ENCODE measurements at regions not wholly inside any gene's neighbourhood (a gene's known extent, or its start where the extent isn't known, plus 50 kb on each side); places are given as distances from the start of the nearest gene placed in this dataset.

DNA sequence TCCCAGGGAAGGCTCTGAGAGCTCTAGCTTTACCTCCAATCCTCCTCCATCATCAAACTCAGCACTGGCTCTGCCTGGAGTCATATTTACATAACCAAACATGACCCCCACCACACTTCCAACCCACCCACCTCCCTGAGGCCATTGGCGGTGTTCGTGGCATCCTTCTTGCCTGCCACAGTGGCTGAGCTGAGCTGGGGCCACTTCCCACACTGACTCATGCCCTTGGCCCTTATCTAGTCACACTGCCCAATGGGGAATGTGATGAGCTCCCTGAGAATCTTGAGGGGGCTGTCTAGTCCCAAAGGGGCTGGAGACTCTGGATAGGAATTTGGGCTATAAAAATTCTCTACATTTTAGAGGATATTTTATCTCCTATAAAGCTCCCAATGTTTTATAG lies 230.9 kb upstream of the IRF2BP2 start:
- no peaks in the 10 kb centered on the region for H3K9me3 Mint-ChIP-seq
- POLR2A ChIA-PET: interaction anchor here (0.7 to 5.9 kb wide), 4 partner anchors 17 to 243 kb away, joined by 3 to 42 read pairs (median 4); partner anchors contain the start of gene IRF2BP2
- ATAC-seq (ENCODE audit: low read depth): no peak
- H3K36me3 Mint-ChIP-seq (ENCODE audit: low read depth): no peaks in the 10 kb centered on the region
- no peaks in the 10 kb centered on the region for H3K27me3 Mint-ChIP-seq
- H3K27ac Mint-ChIP-seq: no peak overlapping the region
- CTCF ChIA-PET: interaction anchor here (0.8 kb wide), 1 partner anchor 78 kb away, joined by 3 read pairs; no protein-coding TSS in a partner anchor
- intact Hi-C loops (cut with micrococcal nuclease): loop anchor here (5.0 kb wide), 1 partner anchor 41 kb away; no protein-coding TSS in a partner anchor
- TF ChIP-seq, protein P1, sequence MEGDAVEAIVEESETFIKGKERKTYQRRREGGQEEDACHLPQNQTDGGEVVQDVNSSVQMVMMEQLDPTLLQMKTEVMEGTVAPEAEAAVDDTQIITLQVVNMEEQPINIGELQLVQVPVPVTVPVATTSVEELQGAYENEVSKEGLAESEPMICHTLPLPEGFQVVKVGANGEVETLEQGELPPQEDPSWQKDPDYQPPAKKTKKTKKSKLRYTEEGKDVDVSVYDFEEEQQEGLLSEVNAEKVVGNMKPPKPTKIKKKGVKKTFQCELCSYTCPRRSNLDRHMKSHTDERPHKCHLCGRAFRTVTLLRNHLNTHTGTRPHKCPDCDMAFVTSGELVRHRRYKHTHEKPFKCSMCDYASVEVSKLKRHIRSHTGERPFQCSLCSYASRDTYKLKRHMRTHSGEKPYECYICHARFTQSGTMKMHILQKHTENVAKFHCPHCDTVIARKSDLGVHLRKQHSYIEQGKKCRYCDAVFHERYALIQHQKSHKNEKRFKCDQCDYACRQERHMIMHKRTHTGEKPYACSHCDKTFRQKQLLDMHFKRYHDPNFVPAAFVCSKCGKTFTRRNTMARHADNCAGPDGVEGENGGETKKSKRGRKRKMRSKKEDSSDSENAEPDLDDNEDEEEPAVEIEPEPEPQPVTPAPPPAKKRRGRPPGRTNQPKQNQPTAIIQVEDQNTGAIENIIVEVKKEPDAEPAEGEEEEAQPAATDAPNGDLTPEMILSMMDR (IDR thresholded peaks at IDR 0.05): no peak
- H3K4me1 Mint-ChIP-seq: peaks cover 52% of the 10 kb centered on the region
- no peak for DNase-seq
- no peak overlapping the region for H3K4me3 Mint-ChIP-seq

DNA sequence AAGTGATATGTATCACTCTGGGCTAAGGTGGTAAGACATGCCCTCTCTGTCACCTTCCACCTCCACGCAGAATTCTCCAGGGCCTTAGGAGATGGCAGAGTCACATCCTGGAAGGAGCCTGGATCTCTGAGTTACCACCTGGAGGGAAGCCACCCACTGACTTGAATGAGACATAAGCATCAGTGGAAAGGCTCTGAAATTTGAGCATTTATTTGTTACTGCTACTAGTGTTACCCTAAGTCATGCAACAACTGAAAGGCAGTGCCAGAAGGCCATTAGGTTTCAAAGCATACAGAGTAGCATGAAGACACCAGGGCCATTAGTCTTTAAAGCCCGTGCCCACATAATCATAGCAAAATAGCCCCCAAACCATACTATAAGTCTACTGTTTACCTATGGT lies 230.3 kb upstream of the IRF2BP2 start:
- Mint-ChIP-seq H3K4me3 (no peak overlapping the region), H3K4me1 (peaks cover 46% of the 10 kb centered on the region), H3K9me3 (no peaks in the 10 kb centered on the region), H3K27me3 (no peaks in the 10 kb centered on the region), H3K27ac (no peak overlapping the region), H3K36me3 (ENCODE audit: low read depth) (no peaks in the 10 kb centered on the region)
- TF ChIP-seq, protein P1 (IDR thresholded peaks at IDR 0.05): no peak
- CTCF ChIA-PET: no interaction called here
- ATAC-seq (ENCODE audit: low read depth) (no peak), DNase-seq (no peak)
- POLR2A ChIA-PET: interaction anchor here (1.2 kb wide), 1 partner anchor 67 kb away, joined by 4 read pairs; no protein-coding TSS in a partner anchor
- intact Hi-C loops (cut with micrococcal nuclease): loop anchor here (5.0 kb wide), 1 partner anchor 42 kb away; no protein-coding TSS in a partner anchor

DNA sequence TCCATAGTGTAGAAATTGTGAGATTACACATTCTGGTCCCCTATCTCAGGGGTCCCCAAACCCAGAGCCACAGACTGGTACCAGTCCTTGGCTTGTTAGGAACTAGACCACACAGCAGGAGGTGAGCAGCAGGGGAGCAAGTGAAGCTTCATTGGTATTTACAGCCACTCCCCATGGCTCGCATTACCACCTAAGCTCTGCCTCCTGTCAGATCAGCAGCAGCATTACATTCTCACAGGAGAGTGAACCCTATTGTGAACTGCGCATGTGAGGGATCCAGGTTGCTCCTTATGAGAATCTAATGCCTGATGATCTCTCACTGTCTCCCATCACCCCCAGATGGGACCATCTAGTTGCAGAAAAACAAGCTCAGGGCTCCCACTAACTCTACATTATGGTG lies 229.7 kb upstream of the IRF2BP2 start:
- TF ChIP-seq, protein P1 (IDR thresholded peaks at IDR 0.05): no peak
- no peak for DNase-seq
- no peaks in the 10 kb centered on the region for H3K9me3 Mint-ChIP-seq
- intact Hi-C loops (cut with micrococcal nuclease): loop anchor here (5.0 kb wide), 1 partner anchor 43 kb away; no protein-coding TSS in a partner anchor
- ChIA-PET CTCF (no interaction called here), POLR2A (interaction anchor here (1.1 kb wide), 1 partner anchor 229 kb away, joined by 3 read pairs; the partner anchor contains the start of gene IRF2BP2)
- no peak overlapping the region for H3K27ac Mint-ChIP-seq
- no peak for ATAC-seq (ENCODE audit: low read depth)
- peaks cover 40% of the 10 kb centered on the region for H3K4me1 Mint-ChIP-seq
- no peaks in the 10 kb centered on the region for H3K36me3 Mint-ChIP-seq (ENCODE audit: low read depth)
- H3K27me3 Mint-ChIP-seq: no peaks in the 10 kb centered on the region
- H3K4me3 Mint-ChIP-seq: no peak overlapping the region

DNA sequence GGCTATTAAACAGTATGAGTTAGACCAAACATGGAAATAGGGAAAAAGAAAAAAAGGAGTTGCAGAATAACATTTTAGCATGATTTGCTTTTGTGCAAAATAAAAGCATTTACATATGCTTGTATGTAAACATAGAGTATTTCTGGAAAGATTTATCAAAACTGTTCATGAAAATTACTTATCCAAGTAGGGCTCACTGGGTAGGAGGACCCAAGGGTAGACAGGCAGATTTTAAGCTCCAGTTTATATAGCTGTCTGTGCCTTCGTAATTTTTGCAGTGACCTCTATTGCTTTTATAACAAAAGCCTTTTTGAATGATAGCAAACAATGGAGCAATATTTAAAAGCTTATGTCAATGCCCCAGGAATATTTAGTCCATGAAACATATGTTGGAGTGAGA lies 228.8 kb upstream of the IRF2BP2 start:
- CTCF ChIA-PET: no interaction called here
- H3K36me3 Mint-ChIP-seq (ENCODE audit: low read depth): no peaks in the 10 kb centered on the region
- ATAC-seq (ENCODE audit: low read depth): no peak
- H3K27ac Mint-ChIP-seq: no peak overlapping the region
- no peaks in the 10 kb centered on the region for H3K27me3 Mint-ChIP-seq
- no peak overlapping the region for H3K4me3 Mint-ChIP-seq
- POLR2A ChIA-PET: interaction anchor here (0.8 to 1.1 kb wide), 3 partner anchors 66 to 228 kb away, joined by 3 to 6 read pairs (median 3); partner anchors contain the start of gene IRF2BP2
- DNase-seq: no peak
- H3K9me3 Mint-ChIP-seq: peaks cover under 1% of the 10 kb centered on the region
- H3K4me1 Mint-ChIP-seq: peaks cover 31% of the 10 kb centered on the region
- TF ChIP-seq, protein P1 (IDR thresholded peaks at IDR 0.05): no peak
- intact Hi-C loops (cut with micrococcal nuclease): no loop called here

DNA sequence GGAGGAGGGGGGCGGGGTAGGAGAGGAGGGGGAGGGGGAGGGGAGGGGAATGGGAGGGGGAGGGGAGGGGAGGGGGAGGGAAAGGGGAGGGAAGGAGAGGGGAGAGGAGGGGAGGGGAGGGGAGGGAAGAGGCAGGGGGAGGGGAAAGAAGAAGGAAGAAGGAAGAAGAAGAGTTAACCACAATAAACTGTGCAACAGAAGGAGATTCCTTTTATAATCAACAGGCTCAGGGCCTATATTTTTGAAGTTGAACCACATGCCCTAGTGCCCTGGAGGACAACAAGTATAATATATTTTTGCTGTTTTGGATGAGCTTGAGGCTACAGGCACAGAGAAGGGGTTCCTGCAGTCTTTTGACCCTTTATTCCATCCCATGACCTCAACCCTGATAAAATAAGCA lies 228.2 kb upstream of the IRF2BP2 start:
- H3K27ac Mint-ChIP-seq: no peak overlapping the region
- no peaks in the 10 kb centered on the region for H3K27me3 Mint-ChIP-seq
- intact Hi-C loops (cut with micrococcal nuclease): no loop called here
- no peaks in the 10 kb centered on the region for H3K36me3 Mint-ChIP-seq (ENCODE audit: low read depth)
- TF ChIP-seq, protein P1 (IDR thresholded peaks at IDR 0.05): no peak
- CTCF ChIA-PET: no interaction called here
- POLR2A ChIA-PET: no interaction called here
- peaks cover 25% of the 10 kb centered on the region for H3K4me1 Mint-ChIP-seq
- DNase-seq (no peak), ATAC-seq (ENCODE audit: low read depth) (no peak)
- H3K4me3 Mint-ChIP-seq: no peak overlapping the region
- peaks cover 4% of the 10 kb centered on the region for H3K9me3 Mint-ChIP-seq
